ENCODE measurements at regions not wholly inside any gene's neighbourhood (a gene's known extent, or its start where the extent isn't known, plus 50 kb on each side); places are given as distances from the start of the nearest gene placed in this dataset.

DNA sequence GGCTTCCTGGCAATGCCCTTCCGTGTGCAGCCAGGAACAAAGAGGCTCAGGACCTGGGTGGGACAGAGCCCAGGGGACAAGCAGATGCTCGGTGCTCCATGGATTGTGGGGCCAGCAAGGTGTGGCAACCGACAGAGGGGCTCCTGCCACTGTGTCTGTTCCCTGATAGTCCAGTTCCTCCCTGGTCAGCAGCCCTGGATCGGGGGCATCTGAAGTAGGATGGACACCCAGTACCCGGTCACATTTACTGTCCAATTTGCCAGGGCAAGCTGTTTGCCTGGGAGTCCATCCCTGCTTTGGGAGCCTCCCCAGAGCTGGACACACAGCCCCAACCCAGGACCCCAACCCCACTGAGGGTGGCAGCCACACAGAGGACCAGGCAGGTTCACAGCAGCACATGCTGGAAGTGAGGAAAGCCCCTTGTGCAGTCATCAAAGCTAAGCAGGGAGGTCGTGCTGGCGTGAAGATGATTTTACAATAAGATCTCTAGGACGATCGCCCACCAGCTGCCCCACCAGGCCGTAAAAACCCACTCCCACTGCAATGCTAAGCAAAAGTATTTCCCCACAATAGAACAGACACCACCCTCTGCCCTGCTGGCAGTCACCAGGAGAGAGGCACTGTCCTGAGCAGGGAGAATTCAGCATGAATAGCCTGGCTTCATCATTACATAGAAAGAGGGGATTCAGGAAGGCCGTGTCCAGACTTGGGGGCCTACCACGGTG, 141.7 kb downstream of the NDUFA10 start:
- no peak for DNase-seq (ENCODE audit: low read depth)

DNA sequence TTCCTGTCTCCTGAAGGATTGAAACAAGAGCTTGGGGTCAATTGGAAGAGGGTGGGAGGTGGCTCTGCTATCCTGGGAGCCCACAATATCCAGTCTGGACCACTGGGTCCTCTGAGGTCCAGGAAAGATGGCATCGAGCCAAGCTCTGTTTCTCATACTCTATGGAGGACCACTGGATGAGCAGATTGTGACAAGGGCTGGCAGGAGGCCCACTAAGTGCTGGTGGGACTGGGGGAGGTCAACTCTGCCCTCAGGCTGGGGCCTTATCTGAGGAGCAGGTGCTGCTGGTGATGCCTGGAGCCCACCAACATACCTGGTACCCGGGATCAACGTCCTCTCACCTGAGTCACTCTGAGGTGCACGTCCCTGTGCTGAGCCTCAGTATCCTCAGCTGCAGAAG, 142.4 kb downstream of the NDUFA10 start:
- DNase-seq (ENCODE audit: low read depth): no peak

DNA sequence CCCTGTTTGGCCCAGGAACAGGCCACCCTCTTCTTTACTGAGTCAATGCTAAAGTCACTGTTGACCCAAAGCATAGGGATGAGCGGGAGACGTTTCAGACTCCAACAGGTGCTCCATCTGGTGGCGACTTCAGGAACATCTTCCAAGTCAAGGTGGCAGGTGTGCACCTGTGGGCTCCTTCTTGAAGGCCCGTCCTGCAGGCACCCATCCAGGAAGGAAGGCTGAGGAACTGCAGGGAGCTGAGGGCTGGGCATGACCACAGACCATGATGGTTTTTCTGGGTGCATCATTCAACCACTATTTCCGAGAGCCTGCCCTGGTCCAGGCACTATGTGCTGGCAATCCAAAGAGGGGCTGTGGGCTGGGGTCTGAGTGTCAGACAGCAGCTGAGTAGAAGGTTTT, 142.8 kb downstream of the NDUFA10 start:
- DNase-seq (ENCODE audit: low read depth): no peak

DNA sequence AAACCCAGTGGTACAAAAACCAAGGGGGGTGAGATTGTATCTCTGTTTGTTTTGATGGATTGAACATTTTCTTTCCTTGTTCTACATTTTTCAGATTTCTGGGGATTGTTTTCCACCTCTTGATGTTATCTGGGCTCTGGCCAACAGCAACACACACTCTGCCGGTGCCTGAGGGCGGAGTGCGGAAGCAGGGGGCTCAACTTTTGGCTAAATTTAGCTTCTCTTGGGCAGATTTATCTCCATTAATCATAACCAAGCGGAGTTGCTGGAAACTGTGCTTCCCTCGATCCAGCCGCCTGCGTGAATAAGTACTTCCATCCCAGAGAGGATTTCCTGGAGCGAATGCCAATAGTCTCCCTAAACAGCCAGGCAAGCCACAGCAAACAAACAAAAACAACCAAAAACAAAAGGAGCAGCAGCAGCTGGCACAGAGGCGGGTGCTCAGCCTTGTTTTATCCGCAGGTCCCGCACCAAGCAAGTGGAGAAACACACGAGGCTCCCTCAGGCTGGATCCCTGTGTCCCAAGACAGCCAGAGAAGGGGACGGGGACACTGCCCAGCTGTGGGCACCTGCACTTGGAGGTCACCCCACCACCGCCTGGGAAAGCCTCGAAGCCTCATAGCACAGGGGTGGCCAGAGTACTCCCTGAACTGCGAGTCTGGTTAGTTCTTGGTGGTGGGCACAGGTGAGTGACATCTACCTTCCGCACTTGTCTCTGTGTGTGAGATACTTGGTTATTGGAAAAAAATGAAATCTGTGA, 143.4 kb downstream of the NDUFA10 start:
- no peak for DNase-seq (ENCODE audit: low read depth)

DNA sequence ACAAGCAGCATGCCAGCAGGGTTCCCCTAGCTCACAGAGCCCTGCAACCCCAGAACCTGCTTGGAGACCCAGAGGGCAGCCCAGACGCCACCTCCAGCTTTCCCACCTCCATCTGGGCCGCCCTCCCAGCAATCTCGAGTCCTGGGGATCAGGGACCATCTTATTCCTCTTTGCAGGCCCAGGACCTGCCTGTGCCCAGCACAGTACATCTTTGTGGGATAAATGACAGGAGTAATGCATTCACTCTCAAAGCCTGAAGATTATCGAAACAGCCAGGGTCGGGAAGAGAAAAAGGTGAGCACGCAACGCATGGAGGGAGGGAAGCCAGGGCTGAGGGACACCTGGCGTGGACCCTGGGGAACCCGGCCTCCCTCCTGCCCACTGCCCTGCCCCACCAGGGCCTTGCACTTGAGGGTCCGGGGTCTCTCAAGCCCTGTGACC, 144.1 kb downstream of the NDUFA10 start:
- no peak for DNase-seq (ENCODE audit: low read depth)

DNA sequence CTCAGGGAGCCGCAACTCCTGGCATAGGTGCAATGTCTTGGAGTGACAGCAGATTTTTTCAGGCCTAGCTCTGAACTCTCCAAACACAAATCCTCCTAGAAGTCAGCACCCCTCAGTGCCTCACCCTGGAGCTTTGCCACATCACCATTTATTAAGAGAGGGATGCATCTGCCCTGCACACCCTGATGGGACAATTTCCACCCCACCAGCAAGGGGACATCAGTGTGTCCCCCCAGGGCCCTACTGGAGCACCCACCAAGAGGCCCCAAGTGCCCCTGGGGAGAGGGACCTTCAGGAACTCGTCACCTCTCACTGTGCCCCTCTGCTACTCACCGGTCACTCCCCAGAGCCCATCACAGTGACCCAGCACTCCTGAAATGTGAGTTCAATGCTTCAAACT, 144.7 kb downstream of the NDUFA10 start:
- no peak for DNase-seq (ENCODE audit: low read depth)

DNA sequence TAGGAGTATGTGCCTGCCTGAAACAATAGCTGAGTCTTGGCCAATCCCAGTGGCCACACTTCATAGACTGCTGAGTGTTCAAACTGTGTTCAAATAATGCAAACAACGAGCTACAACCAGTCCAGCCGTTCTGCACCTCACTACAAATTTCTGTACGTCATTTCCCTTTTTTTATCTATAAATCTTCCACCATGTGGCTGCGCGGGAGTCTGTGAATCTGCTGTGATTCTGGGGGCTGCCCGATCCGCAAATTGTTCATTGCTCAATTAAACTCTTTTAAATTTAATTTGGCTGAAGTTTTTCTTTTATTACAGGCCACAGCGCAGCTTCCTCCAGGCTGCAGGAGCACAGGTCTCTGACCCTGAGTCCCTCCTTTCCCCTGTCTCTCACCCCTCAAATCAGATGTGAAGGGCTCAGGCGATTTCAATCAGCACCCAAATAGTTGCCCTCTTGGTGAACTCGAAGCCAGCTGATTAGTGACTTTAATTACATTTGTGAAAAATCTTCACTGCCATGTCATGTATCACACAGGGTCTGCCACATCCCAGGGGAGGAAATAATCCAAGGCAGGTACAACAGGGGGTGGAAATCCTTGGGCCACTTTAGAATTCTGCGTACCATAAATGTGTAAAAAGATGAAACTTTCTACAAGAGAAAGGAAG, 145.6 kb downstream of the NDUFA10 start:
- DNase-seq (ENCODE audit: low read depth): no peak

DNA sequence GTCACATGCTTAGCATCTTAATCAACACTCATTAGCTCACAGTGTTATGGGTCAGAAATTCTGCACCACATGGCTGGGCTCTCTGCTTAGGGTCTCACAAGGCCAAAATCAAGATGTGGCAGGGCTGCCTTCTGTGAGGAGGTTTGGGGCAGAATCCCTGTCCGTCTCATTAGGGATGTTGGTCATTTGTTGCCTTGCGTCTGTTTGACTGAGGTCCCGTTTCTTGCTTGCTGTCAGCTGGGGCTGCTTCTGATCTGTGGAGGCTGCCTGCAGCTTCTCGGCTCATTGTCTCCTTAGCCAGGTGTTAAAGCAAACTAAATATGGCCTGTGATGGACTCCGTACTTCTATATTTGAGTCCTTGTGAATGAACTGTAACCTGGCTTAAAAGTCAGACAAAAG, 146.5 kb downstream of the NDUFA10 start:
- no peak for DNase-seq (ENCODE audit: low read depth)

DNA sequence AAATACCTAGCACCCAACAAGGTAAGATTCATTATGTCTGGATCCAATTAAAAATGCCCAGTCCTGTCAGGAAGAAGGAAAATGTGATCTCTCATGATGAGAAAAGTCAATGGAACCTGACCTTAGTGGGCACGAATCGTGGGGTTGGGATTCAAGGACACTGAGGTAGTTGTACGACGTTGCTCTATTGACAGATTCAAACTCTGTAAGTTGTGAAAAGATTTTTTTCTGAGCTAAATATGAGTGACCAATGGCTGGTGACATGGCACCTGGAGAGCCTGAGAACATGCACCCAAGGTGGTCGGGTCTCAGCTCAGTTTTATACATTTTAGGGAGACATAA, 148.2 kb downstream of the NDUFA10 start:
- no peak for DNase-seq (ENCODE audit: low read depth)

DNA sequence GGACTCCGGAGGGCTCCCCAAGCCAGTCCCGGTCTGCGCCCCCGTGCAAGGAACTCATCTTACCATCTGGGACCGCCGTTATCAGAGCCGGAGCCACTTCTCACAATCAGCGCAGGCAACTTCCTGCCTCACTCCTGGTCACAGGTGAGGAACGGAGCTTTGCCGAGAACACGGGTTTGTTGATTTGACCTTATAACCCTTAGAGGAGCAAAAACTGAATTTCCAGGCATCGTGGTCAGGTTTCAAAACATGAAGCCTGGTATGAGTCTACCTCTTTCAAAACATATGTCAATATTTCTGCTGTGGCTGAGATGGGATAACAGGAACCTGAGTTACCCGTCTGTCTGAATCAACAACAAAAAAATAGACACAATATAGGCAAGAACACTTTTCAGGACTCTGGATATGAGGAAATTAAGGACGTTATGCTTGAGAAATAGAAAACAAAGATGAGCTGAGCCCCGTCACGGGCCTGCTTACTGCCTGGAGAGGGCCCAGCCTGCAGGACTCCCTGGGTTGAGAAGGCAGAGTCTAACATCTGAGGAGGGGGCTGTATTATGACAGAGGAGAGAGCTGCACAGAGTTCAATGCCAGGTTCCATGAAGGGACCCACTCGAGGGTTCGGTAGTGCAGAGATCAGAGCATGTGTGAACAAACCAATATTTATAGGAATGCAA, 148.7 kb downstream of the NDUFA10 start:
- DNase-seq (ENCODE audit: low read depth): no peak

DNA sequence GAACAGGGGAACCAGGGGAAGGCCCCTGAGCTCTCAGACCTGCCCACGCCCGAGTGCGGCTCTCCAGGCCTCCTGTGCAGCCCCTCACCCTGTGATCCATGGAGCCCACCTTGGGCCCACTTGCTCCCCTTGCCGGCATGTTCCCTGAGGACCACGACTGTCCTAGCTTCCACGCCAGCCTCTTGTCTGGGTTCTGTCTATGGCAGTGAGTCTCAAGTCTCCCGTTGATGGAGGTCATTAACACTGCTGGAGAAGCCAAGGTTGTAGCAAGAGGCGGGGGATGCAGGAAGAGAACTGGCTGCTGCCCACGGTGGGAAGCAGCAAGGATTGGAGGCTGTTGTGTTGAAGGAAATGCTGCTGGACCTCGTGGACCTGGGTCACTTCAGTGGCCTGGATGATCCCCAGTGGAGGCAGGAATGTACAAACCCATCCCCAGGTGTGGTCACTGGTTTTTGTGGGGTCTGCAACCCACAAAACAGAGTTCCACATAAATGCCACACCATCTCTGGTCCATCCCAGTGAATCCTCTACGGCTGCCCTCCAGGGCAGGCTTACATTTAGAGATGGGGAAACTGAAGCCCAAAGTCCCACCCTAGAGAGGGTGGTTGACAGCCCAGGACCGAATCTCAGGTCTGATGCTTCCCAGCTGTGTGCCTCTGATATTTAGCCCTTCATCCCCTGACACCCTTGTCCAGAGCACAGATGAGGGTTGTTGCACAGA, 150.3 kb downstream of the NDUFA10 start:
- no peak for DNase-seq (ENCODE audit: low read depth)

DNA sequence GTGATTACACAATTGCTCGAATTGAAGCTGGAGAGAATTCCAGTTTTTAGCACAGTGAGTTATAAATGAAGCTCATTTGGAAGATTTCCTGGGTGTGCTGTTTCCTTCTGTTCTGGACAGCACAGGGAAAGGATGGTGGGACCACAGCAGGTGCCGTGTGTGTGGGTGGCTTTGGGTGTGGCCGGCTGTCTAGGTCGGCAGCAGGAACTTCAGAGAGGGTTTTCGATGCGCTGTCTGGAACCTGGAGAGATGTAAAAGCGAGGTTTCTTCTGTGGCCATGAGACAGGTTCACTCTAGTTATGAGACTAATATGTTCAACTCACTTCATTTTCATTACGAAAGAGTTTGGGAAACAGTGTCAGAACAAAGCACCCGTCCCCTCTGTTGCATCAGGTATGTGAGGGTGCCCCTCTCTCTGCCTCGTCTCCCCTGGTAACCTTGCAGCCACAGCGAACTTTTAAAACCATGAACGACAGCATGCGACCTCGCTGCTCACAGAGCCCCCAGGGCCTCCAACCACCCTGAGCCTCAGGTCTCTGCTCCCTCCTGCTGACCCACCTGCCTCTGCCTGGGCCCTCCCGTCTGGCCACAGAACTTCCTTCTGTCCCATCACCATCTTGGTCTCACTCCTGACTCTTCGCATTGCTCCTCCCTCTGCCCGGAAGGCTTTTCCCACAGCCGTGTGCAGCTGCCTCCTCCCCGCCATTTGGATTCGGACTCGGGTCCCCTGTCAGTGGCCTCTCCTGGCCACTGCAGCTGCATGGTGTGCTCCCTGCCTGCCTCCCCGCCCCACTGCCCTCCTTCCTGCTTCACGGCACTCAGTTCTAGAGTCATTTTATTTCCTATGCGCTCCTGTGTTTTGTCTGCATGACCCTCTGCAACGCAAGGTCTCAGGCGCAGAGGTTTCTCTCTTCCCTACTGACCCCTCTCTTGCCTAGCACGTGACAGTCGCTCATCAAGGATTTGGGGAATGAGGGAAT, 151.2 kb downstream of the NDUFA10 start:
- DNase-seq (ENCODE audit: low read depth): no peak

DNA sequence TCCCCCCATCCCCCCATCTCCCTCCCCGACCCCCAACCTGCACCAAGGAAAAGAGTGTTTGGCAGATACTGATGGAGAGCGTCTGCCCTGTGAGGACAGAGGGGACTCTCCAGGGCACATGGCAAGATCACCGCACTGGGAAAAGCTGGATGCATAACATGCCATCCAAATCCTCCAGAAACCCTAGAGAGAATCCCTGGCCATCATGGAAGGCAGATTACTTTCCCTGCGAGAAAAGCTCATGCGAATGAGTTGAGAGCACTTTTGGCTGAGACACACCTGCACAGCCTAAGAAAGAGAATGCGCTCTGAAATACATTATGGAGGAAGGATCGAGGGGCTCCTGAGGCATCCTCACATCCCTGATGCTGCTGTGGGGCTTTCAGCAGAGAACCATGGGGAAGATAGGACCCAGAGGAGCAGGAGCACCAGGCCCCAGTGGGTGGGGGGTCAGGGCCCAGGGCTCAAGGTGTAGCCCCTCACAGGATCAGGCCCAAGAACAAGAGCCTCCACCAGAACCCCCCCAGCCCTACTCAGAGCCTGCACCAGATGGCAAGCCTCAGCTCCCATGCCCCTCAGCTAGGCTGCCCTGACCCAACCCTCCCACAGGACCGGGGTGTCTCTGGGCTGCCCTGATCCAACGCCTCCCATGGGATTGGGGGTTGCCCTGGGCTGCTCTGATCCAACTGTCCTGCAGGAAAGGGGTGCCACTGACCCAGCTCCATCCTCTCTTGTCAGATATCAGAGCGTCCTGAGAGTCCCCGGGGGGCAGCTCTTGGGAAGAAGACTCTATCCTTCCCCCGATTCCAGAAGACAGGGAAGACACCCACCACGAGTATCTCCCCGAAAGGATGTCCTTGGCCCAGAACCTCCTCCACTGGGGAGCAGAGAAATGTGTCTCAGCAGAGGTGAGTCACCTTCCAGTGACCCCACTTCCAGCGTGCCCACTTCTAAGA, 153.4 kb downstream of the NDUFA10 start:
- no peak for DNase-seq (ENCODE audit: low read depth)

DNA sequence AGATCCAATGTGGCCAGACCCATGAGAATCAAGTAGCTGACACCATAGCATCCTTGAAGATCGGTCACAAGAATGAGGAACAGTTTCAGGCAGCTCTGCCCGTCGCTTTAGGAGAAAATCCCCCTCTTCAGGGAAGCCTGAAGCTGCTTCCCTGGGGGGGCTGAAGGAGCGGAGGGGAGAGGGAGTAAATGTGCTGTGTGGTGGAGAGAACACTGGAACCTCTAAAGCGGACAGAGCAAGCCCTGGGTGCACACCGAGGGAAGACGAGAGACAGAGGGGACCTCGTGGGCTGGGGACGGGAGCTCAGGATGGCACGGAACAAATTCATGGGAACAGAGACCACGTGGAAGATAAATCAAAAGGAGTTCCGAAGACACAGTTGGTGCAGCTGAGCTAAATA, 154.3 kb downstream of the NDUFA10 start:
- DNase-seq (ENCODE audit: low read depth): no peak

DNA sequence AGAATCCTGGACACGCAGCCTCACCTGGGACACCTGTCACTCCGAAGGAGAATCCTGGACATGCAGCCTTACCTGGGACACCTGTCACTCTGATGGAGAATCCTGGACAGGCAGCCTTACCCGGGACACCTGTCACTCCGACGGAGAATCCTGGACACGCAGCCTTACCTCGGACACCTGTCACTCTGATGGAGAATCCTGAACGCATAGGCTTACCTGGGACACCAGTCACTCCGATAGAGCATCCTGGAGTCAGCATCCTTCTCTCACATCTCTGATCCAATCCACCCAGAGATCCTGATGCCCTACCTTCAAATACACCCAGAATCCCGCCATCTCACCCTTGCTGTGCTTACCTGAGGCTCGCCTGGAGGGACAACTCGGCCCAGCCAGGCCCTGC, 154.9 kb downstream of the NDUFA10 start:
- no peak for DNase-seq (ENCODE audit: low read depth)

DNA sequence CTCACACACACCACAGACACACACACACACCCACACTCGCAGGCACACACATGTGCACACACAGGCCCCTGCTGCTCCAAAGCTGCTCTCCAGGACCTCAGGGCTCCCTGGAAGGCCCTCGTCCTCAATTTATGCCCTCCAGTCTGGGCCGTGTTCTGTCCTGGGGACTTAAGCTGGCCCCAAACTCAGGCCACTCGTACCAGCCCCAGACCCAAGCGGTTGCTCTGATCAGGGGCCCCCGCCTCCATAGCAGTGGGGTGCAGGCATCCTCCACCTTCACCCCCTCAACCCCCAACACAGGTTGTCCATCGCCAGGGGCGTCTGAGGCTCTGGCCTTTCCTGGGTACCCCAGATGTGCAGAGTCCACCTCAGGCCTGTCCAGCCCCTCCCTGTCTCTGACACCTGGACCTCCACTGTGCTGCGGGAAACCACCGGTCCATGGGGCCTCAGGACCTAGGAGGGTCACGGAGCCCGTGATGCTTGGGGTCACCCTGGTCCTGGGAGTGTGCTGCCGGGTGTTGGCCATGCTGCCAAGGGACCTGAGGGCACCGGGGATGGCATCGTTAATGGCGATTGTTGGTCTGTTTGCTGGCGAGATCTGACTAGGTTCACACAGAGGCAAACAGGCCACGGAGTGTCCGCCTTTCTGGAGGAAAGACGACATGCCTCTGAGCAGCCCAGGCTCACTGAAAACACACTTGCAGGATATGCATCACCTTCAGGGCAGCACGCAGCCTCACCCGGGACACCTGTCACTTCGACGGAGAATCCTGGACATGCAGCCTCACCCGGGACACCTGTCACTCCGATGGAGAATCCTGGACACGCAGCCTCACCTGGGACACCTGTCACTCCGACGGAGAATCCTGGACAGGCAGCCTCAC, 155.6 kb downstream of the NDUFA10 start:
- no peak for DNase-seq (ENCODE audit: low read depth)

DNA sequence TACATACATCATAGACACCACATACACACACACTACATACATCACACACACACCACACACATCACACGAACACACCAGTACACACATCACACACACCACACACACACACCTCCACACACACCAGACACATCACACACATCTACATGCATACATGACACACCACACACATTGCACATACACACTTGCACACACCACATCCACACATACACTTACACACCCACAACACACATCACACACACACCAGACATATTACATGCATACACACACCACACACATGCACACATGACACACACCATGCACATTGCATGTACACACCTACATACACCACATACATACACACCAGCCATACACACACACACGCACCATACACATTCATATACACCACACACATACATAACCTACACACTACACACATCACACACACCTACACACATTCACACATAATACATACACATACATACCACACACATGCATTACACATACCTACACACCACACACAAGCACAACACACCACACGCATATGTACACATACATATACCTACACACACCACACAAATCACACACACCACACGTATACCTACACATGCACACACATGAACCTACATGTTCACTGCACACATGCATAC, 156.5 kb downstream of the NDUFA10 start:
- no peak for DNase-seq (ENCODE audit: low read depth)

All from myocyte (in vitro differentiated cells).